Sigmoid colon (tissue), 6 donors: ENCODE measurements at regions not wholly inside any gene's neighbourhood (a gene's known extent, or its start where the extent isn't known, plus 50 kb on each side); places are given as distances from the start of the nearest gene placed in this dataset.

Experiments used
- DNase-seq: peaks from one replicate; pipeline ENCODE4 v3.0.0-alpha.2; 2019
- H3K27ac ChIP-seq, 4 donors: fragments of 200-600 bp; sonication (generic); one replicate each; pipeline ENCODE4 v1.5.1; 2016 to 2019; ENCODE audit warnings: mild to moderate bottlenecking in 1 of 4
- H3K27me3 ChIP-seq, 3 donors: fragments of 200-600 bp; sonication (generic); one replicate each; pipeline ENCODE4 v1.5.1; 2019; ENCODE audit warnings: mild to moderate bottlenecking in 1 of 3
- H3K36me3 ChIP-seq, 4 donors: fragments of 200-600 bp; sonication (generic); one replicate each; pipeline ENCODE4 v1.5.1; 2016 to 2019
- H3K4me1 ChIP-seq, 4 donors: fragments of 200-600 bp; sonication (generic); one replicate each; pipeline ENCODE4 v1.5.1; 2017 to 2019
- H3K4me3 ChIP-seq, 4 donors: fragments of 200-600 bp; sonication (generic); one replicate each; pipeline ENCODE4 v1.5.1; 2017 to 2019; ENCODE audit warnings: mild to moderate bottlenecking in 2 of 4, moderate library complexity in 1 of 4
- H3K9me3 ChIP-seq, 4 donors: fragments of 200-600 bp in 3 of 4; sonication (generic) in 3 of 4; one replicate each; pipeline versions ENCODE4 v1.5.1 to v1.6.1; 2013 to 2019
- CTCF ChIP-seq, 4 experiments: fragments of 450-650 bp in 3 of 4; fragments of 200-600 bp in 1 of 4; IDR thresholded peaks; one replicate each; pipeline ENCODE4 v1.5.1; 2016 to 2019; ENCODE audit warnings: antibody characterized with exemption in 4 of 4, mild to moderate bottlenecking in 3 of 4, moderate library complexity in 2 of 4
- EP300 ChIP-seq, 4 donors: sonication (generic); formaldehyde crosslinking; IDR thresholded peaks; one replicate each; pipeline ENCODE4 v1.6.1; 2017; ENCODE audit warnings: antibody characterized with exemption in 4 of 4
- POLR2A ChIP-seq, 2 donors: fragments of 450-650 bp; IDR thresholded peaks; one replicate each; pipeline ENCODE4 v1.6.1; 2016; ENCODE audit warnings: antibody characterized with exemption in 2 of 2, mild to moderate bottlenecking in 2 of 2, moderate library complexity in 2 of 2
- POLR2AphosphoS5 ChIP-seq, 4 donors: sonication (generic); formaldehyde crosslinking; IDR thresholded peaks; one replicate each; pipeline ENCODE4 v1.6.1; 2017; ENCODE audit warnings: antibody characterized with exemption in 4 of 4
- WGBS, 2 donors: extraction: QIAGEN DNeasy Blood & Tissue Kit; methylation state at CpG; one replicate each; pipeline ENCODE4 v1.1.7; 2013; 5-methylcytosine and 5-hydroxymethylcytosine counted together
- intact Hi-C: fragments of 100-400 bp; cut with DNase I; formaldehyde crosslinking; loops from one replicate; pipeline ENCODE4 v1.15.1; 2023
- donor health status: healthy with polysubstance abuse.
- donor health status: healthy.

GRCh38 chr6:91865889-91866288 is 1279.0 kb upstream of the MAP3K7 start:
- peaks cover 0 to 5% (median 0%) of the 10 kb centered on the region in 4 donors for H3K4me1 ChIP-seq
- no peak overlapping the region for H3K4me3 ChIP-seq
- TF ChIP-seq POLR2A (IDR thresholded peaks at IDR 0.05) = no peak
- TF ChIP-seq POLR2AphosphoS5 (IDR thresholded peaks at IDR 0.05) = no peak
- no peaks in the 10 kb centered on the region for H3K36me3 ChIP-seq
- no peak for DNase-seq
- no peaks in the 10 kb centered on the region for H3K27me3 ChIP-seq
- H3K27ac ChIP-seq = no peak overlapping the region
- intact Hi-C loops = no loop called here
- WGBS, 2 donors = 75 to 77% methylated on average over 3 of the region's 3 CpGs
- H3K9me3 ChIP-seq = no peaks in the 10 kb centered on the region

GRCh38 chr6:91864911-91865310 is 1278.0 kb upstream of the MAP3K7 start:
- no peaks in the 10 kb centered on the region for H3K9me3 ChIP-seq
- no peaks in the 10 kb centered on the region for H3K36me3 ChIP-seq
- WGBS, 2 donors = 65 to 69% methylated on average over 2 of the region's 2 CpGs

GRCh38 chr6:91860541-91861335 is 1273.9 kb upstream of the MAP3K7 start:
- Histone ChIP-seq H3K4me3 (no peak overlapping the region), H3K27ac (no peak overlapping the region), H3K9me3 (no peaks in the 10 kb centered on the region), H3K36me3 (no peaks in the 10 kb centered on the region), H3K4me1 (peaks cover 0 to 12% (median 0%) of the 10 kb centered on the region in 4 donors), H3K27me3 (no peaks in the 10 kb centered on the region)
- intact Hi-C loops = no loop called here
- WGBS, 2 donors = 52 to 63% methylated on average over 4 of the region's 4 CpGs
- TF ChIP-seq POLR2AphosphoS5 (IDR thresholded peaks at IDR 0.05) = no peak
- no peak for TF ChIP-seq POLR2A (IDR thresholded peaks at IDR 0.05)
- TF ChIP-seq EP300 (IDR thresholded peaks at IDR 0.05) = no peak
- TF ChIP-seq CTCF (IDR thresholded peaks at IDR 0.05) = no peak
- no peak for DNase-seq

More at GRCh38 chr6:91864911-91865310, 1278.0 kb upstream of the MAP3K7 start:
- Histone ChIP-seq H3K27me3 (no peaks in the 10 kb centered on the region), H3K27ac (no peak overlapping the region), H3K4me1 (peaks cover 0 to 12% (median 0%) of the 10 kb centered on the region in 4 donors), H3K4me3 (no peak overlapping the region)
- TF ChIP-seq POLR2A (IDR thresholded peaks at IDR 0.05) (no peak), CTCF (IDR thresholded peaks at IDR 0.05) (no peak), EP300 (IDR thresholded peaks at IDR 0.05) (no peak), POLR2AphosphoS5 (IDR thresholded peaks at IDR 0.05) (no peak)
- intact Hi-C loops = no loop called here
- DNase-seq = no peak

- no peak for DNase-seq
- H3K4me3 ChIP-seq = no peak overlapping the region
- H3K9me3 ChIP-seq = no peaks in the 10 kb centered on the region
- H3K27ac ChIP-seq = no peak overlapping the region
- no peaks in the 10 kb centered on the region for H3K4me1 ChIP-seq
- H3K27me3 ChIP-seq = no peaks in the 10 kb centered on the region
- intact Hi-C loops = no loop called here
- WGBS, 2 donors = 63 to 67% methylated on average over 1 of the region's 1 CpG
- H3K36me3 ChIP-seq = no peaks in the 10 kb centered on the region
- TF ChIP-seq POLR2A (IDR thresholded peaks at IDR 0.05) = no peak
- no peak for TF ChIP-seq POLR2AphosphoS5 (IDR thresholded peaks at IDR 0.05)
- no peak for TF ChIP-seq CTCF (IDR thresholded peaks at IDR 0.05)
- TF ChIP-seq EP300 (IDR thresholded peaks at IDR 0.05) = no peak
These were observed 1265.4 kb upstream of the MAP3K7 start for GRCh38 chr6:91852252-91852651.

- no peak overlapping the region for H3K27ac ChIP-seq
- intact Hi-C loops = no loop called here
- 87 to 89% methylated on average over 2 of the region's 2 CpGs for WGBS, 2 donors
- no peak for TF ChIP-seq CTCF (IDR thresholded peaks at IDR 0.05)
- TF ChIP-seq POLR2AphosphoS5 (IDR thresholded peaks at IDR 0.05) = no peak
- TF ChIP-seq EP300 (IDR thresholded peaks at IDR 0.05) = no peak
- TF ChIP-seq POLR2A (IDR thresholded peaks at IDR 0.05) = no peak
- no peaks in the 10 kb centered on the region for H3K27me3 ChIP-seq
- no peaks in the 10 kb centered on the region for H3K36me3 ChIP-seq
- H3K9me3 ChIP-seq = no peaks in the 10 kb centered on the region
- H3K4me3 ChIP-seq = no peak overlapping the region
- DNase-seq = no peak
- H3K4me1 ChIP-seq = no peaks in the 10 kb centered on the region
These were observed 1247.9 kb upstream of the MAP3K7 start for GRCh38 chr6:91834813-91835212.
